Epithelial cell of esophagus (primary cell): ENCODE measurements at regions not wholly inside any gene's neighbourhood (a gene's known extent, or its start where the extent isn't known, plus 50 kb on each side); places are given as distances from the start of the nearest gene placed in this dataset.

Experiments used
- DNase-seq: peaks from one replicate; pipeline ENCODE4 v3.0.0; 2010; ENCODE audit warnings: low read depth
- H3K4me3 ChIP-seq: 2 replicates; pipeline ENCODE4 v1.5.1; 2011; ENCODE audit warnings: mild to moderate bottlenecking, low read length, control low read depth
- TF ChIP-seq, protein P1 (sequence below): IDR thresholded peaks from 2 replicates; pipeline ENCODE4 v1.5.1; 2011; ENCODE audit warnings: low read depth, mild to moderate bottlenecking, low read length, control low read depth, inconsistent platforms; ENCODE audit not compliant: insufficient read depth; ENCODE audit errors: missing control alignments

DNA sequence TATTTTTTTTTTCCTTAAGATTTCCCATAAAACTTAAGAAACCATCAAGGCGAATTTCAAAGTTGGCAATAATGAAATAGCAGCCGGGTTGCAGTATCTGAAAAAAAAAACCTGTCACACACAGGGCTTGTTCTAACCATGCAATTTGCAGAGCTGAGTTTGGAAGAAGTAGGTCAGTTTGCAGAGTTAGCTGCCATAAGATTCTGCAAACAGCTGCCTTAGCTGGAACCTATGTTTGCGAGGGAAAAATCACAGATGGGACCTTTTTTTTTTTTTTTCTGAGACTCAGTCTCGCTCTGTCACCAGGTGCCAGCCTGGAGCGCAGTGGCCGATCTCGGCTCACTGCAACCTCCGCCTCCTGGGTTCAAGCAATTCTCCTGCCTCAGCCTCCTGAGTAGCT, 98.5 kb upstream of the HS3ST4 start:
- TF ChIP-seq, protein P1, sequence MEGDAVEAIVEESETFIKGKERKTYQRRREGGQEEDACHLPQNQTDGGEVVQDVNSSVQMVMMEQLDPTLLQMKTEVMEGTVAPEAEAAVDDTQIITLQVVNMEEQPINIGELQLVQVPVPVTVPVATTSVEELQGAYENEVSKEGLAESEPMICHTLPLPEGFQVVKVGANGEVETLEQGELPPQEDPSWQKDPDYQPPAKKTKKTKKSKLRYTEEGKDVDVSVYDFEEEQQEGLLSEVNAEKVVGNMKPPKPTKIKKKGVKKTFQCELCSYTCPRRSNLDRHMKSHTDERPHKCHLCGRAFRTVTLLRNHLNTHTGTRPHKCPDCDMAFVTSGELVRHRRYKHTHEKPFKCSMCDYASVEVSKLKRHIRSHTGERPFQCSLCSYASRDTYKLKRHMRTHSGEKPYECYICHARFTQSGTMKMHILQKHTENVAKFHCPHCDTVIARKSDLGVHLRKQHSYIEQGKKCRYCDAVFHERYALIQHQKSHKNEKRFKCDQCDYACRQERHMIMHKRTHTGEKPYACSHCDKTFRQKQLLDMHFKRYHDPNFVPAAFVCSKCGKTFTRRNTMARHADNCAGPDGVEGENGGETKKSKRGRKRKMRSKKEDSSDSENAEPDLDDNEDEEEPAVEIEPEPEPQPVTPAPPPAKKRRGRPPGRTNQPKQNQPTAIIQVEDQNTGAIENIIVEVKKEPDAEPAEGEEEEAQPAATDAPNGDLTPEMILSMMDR = no peak
- no peak overlapping the region for H3K4me3 ChIP-seq
- no peak for DNase-seq

DNA sequence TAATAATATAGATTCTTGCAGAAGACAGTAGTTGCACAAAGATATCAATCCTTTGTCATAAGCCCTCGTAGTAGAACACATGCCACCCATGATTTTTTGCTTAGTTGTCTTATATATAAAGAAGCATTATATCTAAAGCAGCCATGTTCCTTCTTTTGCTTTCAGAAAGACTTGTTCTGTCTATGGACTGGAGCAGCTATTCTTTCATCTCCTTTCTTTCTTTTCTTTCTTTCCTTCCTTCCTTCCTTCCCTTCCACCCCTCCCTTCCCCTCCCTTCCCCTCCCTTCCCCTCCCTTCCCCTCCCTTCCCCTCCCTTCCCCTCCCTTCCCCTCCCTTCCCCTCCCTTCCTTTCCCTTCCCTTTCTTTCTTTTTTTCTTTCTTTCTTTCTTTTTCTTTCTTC, 104.0 kb upstream of the HS3ST4 start:
- no peak for DNase-seq
- H3K4me3 ChIP-seq = no peak overlapping the region
- TF ChIP-seq, protein P1 = no peak

DNA sequence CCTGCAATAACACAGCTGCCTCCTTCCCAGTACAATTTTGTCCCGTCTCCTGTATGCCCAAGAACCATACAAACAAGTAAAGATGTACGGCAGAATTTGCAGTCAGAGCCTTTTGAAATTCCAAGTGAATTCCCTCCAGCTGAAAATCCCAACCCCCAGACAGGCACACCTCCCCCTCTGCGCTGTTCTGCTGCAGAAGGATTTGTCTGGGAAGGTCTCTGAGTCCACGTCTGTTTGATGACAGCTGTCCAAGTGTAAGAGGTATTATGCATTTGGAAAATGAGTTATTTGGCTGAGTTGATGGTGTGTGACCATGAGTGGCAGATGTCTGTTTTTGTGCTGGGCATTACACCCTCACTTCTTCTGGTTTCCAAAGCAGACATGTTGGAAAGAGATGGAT, 104.9 kb upstream of the HS3ST4 start:
- no peak for DNase-seq
- H3K4me3 ChIP-seq = no peak overlapping the region
- TF ChIP-seq, protein P1 = no peak

DNA sequence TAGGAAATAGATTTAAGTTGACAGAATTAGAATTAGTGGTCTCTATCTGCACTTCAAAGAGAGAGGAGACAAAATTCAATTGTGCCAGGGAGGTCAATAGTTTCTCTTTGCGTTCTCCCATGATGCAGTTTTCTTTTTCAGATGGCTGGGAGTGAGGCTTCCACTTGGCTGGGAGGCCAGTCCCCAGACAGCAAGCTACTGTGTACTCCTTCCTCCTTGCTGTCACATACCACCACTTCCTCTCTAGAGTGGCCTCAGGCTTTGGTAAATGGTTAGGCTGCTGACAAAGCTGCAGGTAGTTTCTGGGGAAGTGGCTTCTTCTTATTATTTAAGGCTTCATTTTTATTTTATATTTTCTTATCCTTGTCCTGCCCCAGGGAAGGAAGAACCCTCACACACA, 106.2 kb upstream of the HS3ST4 start:
- no peak overlapping the region for H3K4me3 ChIP-seq
- DNase-seq = no peak
- TF ChIP-seq, protein P1 = no peak

DNA sequence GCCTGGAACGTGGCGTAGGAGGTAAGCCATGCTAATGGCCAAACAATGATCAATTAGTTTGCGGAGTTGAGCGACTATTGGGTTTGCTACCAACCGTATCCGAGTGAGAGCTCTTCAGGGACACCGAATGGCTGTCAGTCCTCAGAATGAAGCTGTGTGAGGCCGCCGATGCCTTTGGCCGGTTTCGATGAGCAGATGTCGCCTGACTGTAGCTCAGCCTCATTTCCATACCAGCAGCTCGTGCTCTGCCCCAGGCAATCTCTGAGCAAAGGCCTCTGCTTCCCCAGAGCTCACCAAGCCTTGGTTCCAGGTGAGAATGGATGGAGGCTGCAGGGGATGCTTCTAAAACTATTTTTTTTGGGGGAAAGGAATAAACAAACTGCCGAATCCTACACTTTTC, 111.7 kb upstream of the HS3ST4 start:
- TF ChIP-seq, protein P1 = no peak
- no peak for DNase-seq
- H3K4me3 ChIP-seq = no peak overlapping the region

DNA sequence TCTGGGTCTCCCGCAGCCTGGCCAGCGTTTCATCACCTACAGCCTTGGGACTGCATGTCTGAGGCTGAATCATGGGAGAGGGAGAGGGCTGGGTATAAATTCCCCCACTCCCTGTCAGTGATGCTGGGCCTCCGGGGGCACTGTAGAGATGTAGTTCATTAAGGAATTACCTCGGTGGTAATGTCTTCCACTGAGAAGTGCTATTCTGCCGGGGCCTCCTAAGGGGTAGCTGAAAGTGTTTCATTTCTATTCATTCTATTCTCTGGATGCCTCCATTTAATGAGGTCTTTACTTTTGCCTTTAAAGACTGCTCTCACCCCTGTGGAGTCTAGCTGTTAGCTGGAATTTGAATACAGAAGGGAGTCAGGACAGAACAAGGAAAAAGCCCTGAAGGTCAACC, 116.4 kb upstream of the HS3ST4 start:
- no peak for DNase-seq
- TF ChIP-seq, protein P1 = no peak
- H3K4me3 ChIP-seq = no peak overlapping the region

DNA sequence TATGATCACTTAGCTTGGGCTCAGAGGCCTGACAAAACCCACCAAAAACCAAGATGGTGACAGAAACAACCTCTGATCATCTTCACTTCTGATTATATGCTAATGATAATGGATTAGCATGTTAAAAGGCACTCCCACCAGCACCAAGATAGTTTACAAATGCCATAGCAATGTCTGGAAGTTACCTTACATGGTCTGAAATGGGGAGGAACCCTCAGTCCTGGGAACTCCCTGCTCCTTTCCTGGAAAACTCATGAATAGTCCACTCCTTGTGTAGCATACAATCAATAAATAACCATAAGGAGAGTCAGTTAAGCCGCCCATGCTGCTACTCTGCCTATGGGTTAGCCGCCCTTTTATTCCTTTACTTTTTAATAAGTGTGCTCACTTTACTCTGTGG, 120.0 kb upstream of the HS3ST4 start:
- DNase-seq = no peak
- TF ChIP-seq, protein P1 = no peak

More for the DNA sequence above, 120.0 kb upstream of the HS3ST4 start:
- no peak overlapping the region for H3K4me3 ChIP-seq
